ENCODE measurements at regions not wholly inside any gene's neighbourhood (a gene's known extent, or its start where the extent isn't known, plus 50 kb on each side); places are given as distances from the start of the nearest gene placed in this dataset.

DNA sequence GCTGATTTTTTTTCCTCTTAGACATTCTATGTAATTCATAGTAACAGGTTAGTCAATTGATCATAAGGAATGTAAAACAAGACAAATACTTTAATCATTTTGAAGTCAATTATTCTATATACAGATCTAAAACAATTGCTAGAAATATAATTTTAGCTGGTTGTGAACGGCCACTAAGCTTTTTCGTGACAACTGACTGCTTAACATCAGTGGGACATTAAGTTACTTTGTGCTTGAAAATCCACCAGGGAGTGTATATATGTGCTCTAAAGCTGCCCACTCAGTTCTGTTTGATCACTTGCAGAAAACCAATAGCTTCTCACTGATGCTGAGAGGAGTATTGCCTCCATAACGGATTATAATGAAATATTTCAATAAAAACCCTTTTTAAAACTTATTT, 370.2 kb upstream of the CCNH start:
- no peak for TF ChIP-seq POLR2A (IDR thresholded peaks at IDR 0.05)
- TF ChIP-seq, protein P1, sequence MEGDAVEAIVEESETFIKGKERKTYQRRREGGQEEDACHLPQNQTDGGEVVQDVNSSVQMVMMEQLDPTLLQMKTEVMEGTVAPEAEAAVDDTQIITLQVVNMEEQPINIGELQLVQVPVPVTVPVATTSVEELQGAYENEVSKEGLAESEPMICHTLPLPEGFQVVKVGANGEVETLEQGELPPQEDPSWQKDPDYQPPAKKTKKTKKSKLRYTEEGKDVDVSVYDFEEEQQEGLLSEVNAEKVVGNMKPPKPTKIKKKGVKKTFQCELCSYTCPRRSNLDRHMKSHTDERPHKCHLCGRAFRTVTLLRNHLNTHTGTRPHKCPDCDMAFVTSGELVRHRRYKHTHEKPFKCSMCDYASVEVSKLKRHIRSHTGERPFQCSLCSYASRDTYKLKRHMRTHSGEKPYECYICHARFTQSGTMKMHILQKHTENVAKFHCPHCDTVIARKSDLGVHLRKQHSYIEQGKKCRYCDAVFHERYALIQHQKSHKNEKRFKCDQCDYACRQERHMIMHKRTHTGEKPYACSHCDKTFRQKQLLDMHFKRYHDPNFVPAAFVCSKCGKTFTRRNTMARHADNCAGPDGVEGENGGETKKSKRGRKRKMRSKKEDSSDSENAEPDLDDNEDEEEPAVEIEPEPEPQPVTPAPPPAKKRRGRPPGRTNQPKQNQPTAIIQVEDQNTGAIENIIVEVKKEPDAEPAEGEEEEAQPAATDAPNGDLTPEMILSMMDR (IDR thresholded peaks at IDR 0.05), result no peak
- TF ChIP-seq POLR2AphosphoS5 (IDR thresholded peaks at IDR 0.05), result no peak

All from breast epithelium (tissue), 3 donors.